ENCODE measurements at regions not wholly inside any gene's neighbourhood (a gene's known extent, or its start where the extent isn't known, plus 50 kb on each side); places are given as distances from the start of the nearest gene placed in this dataset.
A peak's percentile ranks its signal among the peaks of the same experiment; 100 is the strongest.
"Not testable (repeated sequence)": the region's sequence is repeated elsewhere in the genome, so short reads cannot be mapped to it uniquely, and the experiment has no call there.

DNA sequence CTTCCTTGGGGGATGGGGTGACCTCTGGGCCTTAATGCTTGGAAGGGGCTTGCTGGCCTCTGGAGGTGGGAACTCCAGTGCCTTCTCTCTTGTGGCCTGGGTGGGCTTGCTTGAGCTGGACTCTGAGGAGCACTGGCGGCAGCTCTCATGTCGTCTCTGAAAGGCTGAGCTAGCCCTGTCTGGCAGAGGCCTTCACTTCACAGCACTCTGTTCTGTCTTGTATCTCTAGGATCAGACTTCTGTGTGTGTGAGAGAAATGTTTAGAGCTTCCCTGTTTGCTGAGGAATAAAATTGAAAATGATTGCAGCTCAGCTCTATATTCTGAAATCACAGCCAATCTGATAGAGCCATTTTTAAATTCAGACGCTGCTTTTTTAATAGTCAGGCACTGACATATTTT is 185.3 kb downstream of the KCNRG start:
- no peak for DNase-seq

DNA sequence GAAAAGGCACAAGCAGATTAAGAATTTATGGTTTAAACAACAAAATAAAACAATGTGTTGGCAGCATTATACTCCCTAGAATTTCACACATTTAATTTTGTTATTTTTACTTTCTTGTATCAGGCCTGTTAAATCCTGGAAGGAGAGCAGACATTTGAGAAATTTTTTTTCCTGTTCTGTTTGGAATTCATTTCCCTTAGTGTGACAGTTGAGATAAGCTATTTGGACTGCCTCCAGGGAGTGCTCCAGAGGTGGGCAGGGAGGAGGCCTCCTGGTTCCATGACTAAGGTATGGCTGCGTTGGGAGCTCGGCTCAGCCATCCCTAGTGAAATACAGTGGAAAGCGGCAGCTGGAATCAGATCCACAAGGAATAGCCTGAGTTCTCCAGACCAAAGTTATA is 185.7 kb downstream of the KCNRG start:
- DNase-seq, result no peak

GRCh38 chr13:50202485-50202884 is 187.2 kb downstream of the KCNRG start:
- DNase-seq, result no peak

DNA sequence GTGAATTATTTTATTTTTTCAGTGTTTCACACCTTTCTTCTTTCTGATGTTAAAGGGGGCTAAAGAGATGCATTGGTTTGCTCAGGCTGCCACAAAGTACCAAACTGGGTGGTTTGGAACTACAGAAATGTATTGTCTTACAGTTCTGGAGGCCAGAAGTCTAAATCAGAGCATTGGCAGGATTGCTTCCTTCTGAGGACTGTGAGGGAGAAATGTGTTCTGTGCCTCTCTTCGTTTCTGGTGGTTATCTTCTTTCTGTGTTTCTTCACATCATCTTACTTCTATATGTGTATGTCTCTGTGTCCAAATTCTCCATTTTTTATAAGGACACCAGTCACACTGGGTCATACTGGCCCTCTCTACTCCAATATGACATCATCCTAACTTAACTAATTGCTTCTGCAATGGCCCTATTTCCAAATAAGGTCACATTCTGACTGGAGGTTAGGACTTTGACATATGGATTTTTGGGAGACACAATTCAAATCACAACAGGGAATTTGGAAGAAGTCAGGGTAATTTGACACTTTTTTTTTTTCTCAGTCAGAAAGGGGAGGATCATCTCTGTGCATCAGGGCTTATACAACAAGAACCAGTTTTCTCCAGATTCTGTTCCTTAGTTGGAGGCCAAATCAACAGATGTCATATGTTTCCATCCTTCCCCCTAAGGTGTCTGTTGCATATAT is 188.2 kb downstream of the KCNRG start:
- no peak for DNase-seq

DNA sequence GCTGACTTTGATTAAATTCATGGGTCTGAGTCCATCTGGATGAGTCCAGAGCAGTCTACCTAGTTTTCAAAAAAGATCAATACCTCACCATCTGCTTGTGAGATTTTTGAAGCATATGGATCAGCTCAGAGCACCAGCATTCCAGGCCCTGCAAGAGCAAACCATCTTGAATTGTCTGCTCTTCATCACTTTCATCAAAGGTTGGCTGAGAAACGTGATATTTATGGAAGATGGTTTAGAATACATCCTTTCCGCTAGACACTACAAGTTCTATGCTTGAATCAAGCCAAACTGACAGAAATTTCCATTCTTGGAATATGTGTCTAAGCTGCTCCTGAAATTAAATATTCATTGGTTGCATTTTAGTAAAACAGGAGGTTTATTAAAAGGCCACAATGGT is 190.3 kb downstream of the KCNRG start:
- DNase-seq, result no peak

DNA sequence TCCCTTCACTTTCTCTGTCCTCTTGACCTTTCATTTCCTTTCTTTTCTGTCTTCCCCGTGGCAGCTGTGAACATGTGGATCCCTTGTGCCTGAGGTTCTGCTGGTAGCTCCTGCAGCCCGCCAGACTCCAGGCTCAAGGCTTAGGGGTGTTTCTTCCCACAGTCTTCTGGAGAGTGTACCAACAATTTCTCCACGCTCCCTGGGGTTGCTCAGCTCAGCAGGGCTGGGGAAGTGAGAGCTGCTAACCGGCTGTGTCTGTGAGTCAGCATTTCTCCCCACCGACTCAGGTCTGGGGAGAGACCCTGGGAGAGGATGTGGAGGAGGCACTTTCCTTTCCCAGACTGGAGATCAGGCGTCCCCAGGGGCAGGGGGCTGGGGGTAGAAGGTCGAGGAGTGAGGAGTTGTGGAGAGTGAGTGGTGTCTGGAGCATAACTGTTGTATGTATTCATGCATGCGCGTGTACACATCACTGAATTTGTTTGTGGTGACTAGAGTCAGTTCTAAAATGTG is 193.6 kb downstream of the KCNRG start:
- DNase-seq, result peak; percentile 69

- no peak for DNase-seq
These were observed 194.4 kb downstream of the KCNRG start for GRCh38 chr13:50209631-50210030.

DNA sequence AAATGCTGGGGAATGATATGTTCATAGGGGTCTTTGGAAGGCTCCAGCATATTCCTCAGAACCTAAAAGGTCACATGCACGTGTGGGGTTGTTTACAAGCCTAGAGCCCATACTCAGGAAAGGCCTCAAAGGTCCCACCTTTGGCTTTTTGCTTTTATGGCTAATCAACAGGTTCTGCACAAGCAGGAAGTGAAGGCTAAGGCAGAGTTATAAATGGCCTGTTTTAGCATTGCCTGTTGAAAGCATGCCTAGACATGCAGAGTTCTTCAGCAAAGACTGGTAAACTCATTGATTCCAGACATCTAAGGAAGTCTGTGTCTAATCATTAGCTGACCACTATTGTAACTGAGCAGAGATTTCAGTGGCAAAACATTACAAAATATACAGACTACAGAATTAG is 198.3 kb downstream of the KCNRG start:
- DNase-seq, result no peak

DNA sequence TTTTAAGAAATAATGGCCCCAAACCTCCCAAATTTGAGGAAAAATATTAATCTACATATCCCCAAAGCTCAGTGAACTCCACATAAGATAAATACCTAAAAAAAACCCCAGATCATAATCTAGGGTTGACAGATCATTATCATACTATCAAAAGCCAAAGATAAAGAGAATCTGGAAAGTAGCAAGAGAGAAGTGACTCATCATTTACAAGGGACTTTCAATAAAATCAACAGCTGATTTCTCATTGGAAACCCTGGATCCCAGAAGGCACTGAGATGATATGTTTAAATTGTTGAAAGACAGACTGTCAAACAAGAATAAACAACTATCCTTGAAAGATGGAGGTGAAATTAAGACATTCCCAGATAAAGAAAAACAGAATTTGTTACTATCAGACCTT is 199.3 kb downstream of the KCNRG start:
- DNase-seq, result no peak

GRCh38 chr13:50215399-50215798 is 200.2 kb downstream of the KCNRG start:
- no peak for DNase-seq

GRCh38 chr13:50219743-50220142 is 204.5 kb downstream of the KCNRG start:
- no peak for DNase-seq

DNA sequence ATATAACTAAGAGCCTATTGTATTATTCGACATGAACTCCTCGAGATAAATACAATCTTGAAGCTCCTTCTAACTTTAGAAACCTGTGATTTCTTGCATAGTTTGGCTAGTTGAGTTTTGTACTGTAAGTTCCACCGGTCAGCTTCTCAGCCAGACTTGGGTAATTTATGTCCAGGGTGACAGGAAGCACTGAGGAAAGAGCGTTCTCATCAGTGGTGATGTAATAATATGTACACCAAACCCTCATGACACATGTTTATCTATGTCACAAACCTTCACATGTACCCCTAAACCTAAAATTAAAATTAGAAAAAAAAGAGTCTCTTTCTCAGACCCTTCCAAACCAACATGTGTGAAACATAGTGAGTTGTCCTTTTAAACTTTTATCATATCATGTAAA is 205.7 kb downstream of the KCNRG start:
- no peak for DNase-seq

DNA sequence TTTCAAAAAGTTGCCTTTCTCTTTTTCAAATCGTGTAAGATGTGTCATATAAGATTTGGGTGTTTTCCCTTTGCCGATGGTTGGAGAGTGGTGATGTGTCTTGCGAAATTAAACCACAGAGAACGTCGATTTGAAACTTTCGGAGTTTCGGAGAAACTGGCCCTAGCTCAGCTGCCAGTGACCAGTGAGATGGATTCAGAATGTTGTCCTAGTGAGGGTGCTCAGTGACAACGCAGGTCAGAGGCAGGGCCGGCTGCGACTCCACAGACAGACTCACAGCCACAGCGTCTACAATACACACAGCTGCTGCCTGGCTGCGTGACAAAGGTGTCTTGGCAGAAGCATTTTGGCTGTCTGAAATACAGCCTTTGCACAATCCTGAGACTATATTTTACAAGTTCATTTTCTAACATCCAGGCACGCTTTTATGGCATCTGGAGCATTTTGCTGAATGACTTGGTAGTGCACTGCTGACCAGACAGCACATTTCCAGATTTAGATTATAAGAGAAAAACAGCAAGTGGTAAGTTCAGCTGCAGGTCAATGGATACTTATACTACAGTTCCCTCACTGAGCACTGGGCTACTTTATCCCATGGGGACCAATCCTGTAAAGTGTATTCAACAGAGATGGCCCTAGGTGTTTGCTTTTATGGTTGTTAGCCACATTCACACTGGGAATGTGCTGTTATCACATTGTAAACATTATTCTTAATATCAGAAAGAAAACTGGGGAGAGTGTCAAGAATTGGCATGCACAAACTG is 207.5 kb downstream of the KCNRG start:
- DNase-seq, result peak; percentile 74

DNA sequence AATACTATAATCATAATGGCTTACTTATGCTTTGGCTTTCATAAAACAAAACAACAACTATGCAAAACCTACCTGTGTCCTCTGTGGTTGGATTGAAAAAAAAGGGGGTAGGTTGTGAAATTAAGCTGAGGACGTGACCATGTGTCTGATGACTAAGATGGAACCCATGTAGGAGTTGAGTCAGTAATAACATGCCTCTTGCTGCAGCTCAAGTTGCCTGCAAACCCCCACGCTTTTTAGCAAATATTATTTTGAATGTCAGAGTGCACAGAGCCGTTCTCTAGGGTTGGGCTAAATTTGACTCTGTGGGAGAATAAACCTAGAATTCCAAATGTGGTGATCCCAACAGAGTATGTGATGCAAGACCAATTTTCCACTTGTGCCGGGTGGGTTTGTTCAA is 209.3 kb downstream of the KCNRG start:
- no peak for DNase-seq

- no peak for DNase-seq
These were observed 210.2 kb downstream of the KCNRG start for GRCh38 chr13:50225193-50226155.

GRCh38 chr13:50226515-50227155 is 211.4 kb downstream of the KCNRG start:
- no peak for DNase-seq

- DNase-seq, result no peak
These were observed 212.1 kb downstream of the KCNRG start for GRCh38 chr13:50227361-50227760.

- DNase-seq, result no peak
These were observed 213.3 kb downstream of the KCNRG start for GRCh38 chr13:50228527-50228926.

DNA sequence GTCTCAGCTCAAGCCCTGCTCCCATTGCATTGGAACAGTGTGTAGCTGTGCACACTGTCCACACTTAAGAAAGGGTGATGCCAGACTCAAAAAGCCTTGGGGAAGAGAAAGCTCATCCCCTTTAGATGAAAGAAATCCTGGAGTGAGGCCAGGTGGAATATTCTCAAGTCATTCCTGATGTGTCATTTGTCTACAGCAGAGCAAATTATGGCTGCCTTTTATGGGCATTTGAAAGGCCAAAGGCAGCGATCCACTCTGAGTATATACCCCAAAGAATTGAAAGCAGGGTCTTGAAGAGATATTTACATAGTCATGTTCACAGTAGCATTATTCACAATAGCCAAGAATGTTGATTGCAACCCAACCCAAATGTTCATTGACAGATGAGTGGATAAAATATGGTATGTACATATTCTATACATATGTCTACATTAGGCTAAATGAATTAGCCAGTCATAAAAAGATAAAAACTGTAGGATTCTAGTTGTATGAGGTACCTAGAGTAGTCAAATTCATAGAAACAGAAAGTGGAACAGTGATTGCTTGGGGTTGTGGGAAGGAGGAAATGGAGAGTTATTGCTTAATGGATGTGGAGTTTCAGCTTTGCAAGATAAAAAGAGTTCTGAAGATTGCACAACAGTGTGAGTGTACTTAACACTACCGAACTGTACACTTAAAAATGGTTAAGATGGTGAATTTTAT is 214.9 kb downstream of the KCNRG start:
- no peak for DNase-seq

- DNase-seq, result no peak
These were observed 215.4 kb downstream of the KCNRG start for GRCh38 chr13:50230662-50230978.

- not testable (repeated sequence) for DNase-seq
These were observed 218.3 kb downstream of the KCNRG start for GRCh38 chr13:50233574-50233973.
